MM.1S (cell line): ENCODE measurements at regions not wholly inside any gene's neighbourhood (a gene's known extent, or its start where the extent isn't known, plus 50 kb on each side); places are given as distances from the start of the nearest gene placed in this dataset.

Experiments
- EZH2 ChIP-seq: fragments of 300-600 bp; sonication (generic); optimal IDR thresholded peaks from 2 replicates; pipeline ENCODE3; 2017; ENCODE audit warnings: low read depth, mild to moderate bottlenecking, antibody characterized with exemption, low read length, mixed read lengths
- EZH2phosphoT487 ChIP-seq: fragments of 300-600 bp; sonication (generic); IDR thresholded peaks from 2 replicates; pipeline ENCODE4 v1.6.1; 2018; ENCODE audit warnings: antibody characterized with exemption, low read length
- TF ChIP-seq, protein P1 (sequence below): fragments of 300-600 bp; sonication (generic); IDR thresholded peaks from 2 replicates; pipeline ENCODE4 v1.5.1; 2016; ENCODE audit warnings: antibody characterized with exemption, low read length, mixed read lengths

DNA sequence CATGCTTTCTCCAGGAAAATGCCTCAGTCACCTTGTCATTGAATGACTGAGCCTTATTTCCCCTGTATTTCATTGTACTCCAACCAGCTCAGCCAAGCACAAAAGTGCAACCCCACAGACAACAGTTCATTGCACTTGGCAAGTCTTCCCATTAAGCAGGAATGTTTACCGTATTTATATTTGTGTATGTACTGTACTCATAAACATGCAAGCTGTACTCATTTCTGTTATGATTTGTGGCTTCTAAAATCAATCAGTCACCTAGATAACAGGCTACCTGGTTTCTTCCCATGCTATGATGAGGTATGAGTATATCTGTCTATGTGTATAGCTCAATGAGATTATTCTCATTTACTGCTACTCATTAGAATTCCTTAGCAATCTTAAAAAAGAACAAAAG, 505.5 kb upstream of the FAM98A start:
- no peak for TF ChIP-seq EZH2
- TF ChIP-seq, protein P1, sequence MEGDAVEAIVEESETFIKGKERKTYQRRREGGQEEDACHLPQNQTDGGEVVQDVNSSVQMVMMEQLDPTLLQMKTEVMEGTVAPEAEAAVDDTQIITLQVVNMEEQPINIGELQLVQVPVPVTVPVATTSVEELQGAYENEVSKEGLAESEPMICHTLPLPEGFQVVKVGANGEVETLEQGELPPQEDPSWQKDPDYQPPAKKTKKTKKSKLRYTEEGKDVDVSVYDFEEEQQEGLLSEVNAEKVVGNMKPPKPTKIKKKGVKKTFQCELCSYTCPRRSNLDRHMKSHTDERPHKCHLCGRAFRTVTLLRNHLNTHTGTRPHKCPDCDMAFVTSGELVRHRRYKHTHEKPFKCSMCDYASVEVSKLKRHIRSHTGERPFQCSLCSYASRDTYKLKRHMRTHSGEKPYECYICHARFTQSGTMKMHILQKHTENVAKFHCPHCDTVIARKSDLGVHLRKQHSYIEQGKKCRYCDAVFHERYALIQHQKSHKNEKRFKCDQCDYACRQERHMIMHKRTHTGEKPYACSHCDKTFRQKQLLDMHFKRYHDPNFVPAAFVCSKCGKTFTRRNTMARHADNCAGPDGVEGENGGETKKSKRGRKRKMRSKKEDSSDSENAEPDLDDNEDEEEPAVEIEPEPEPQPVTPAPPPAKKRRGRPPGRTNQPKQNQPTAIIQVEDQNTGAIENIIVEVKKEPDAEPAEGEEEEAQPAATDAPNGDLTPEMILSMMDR = no peak
- TF ChIP-seq EZH2phosphoT487 = no peak
